Astrocyte (in vitro differentiated cells and primary cell): ENCODE measurements at regions not wholly inside any gene's neighbourhood (a gene's known extent, or its start where the extent isn't known, plus 50 kb on each side); places are given as distances from the start of the nearest gene placed in this dataset.

Source experiments
- CTCF ChIP-seq: IDR thresholded peaks from 2 replicates; pipeline ENCODE4 v1.5.1; 2011; ENCODE audit warnings: low read depth, mild to moderate bottlenecking, inconsistent platforms, low read length, moderate library complexity; ENCODE audit not compliant: insufficient read depth
- EZH2 ChIP-seq: IDR thresholded peaks from 2 replicates; pipeline ENCODE4 v1.6.1; 2012; ENCODE audit warnings: mild to moderate bottlenecking, low read length, inconsistent platforms; ENCODE audit not compliant: insufficient read depth

DNA sequence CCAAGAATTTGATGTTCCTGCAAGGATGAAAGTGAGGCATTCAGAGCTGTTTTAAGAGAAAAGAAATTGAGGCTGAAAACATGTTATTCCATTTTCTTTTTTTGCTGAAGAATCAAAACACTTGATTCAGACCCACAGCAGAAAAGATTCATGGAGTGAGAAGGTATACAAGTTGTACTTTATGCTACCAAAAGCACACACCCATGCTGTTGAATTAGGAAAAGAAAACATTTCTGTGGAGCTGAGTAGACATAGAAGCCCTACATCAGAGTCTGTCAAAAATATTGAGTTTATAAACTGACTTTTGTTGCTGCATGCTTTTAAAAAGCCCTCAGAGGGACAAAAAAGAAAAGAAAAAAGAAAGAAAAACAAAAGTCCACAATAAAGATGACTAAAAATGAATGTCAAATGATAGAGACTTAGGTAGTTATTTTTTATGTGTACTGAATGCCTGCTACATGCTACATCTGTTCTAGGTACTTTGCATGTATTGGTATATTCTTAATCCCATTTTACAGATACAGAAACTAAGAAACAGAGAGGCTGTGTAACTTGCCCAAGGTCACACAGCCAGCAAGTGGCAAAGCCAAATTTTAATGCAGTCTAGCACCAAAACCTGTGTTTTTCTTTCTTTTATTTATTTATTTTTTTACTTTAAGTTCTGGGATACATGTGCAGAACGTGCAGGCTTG is 71.7 kb upstream of the PALS2 start:
- TF ChIP-seq EZH2: no peak
- no peak for TF ChIP-seq CTCF
